Gastroesophageal sphincter (tissue), 3 donors: ENCODE measurements at regions not wholly inside any gene's neighbourhood (a gene's known extent, or its start where the extent isn't known, plus 50 kb on each side); places are given as distances from the start of the nearest gene placed in this dataset.

Experiments used
- EP300 ChIP-seq: sonication (generic); formaldehyde crosslinking; IDR thresholded peaks from one replicate; pipeline ENCODE4 v1.6.1; 2017; ENCODE audit warnings: antibody characterized with exemption, mild to moderate bottlenecking
- POLR2A ChIP-seq, 2 donors: fragments of 450-650 bp; IDR thresholded peaks; one replicate each; pipeline ENCODE4 v1.6.1; 2017; ENCODE audit warnings: antibody characterized with exemption in 2 of 2, mild to moderate bottlenecking in 2 of 2, moderate library complexity in 1 of 2
- POLR2AphosphoS5 ChIP-seq: sonication (generic); formaldehyde crosslinking; IDR thresholded peaks from one replicate; pipeline ENCODE4 v1.6.1; 2017; ENCODE audit warnings: antibody characterized with exemption
- TF ChIP-seq, protein P1 (sequence below), 4 experiments: fragments of 200-600 bp in 2 of 4; fragments of 450-650 bp in 2 of 4; sonication (generic) in 1 of 4; IDR thresholded peaks; one replicate each; pipeline ENCODE4 v1.5.1; 2017 to 2019; ENCODE audit warnings: antibody characterized with exemption in 4 of 4, mild to moderate bottlenecking in 2 of 4, moderate library complexity in 2 of 4

DNA sequence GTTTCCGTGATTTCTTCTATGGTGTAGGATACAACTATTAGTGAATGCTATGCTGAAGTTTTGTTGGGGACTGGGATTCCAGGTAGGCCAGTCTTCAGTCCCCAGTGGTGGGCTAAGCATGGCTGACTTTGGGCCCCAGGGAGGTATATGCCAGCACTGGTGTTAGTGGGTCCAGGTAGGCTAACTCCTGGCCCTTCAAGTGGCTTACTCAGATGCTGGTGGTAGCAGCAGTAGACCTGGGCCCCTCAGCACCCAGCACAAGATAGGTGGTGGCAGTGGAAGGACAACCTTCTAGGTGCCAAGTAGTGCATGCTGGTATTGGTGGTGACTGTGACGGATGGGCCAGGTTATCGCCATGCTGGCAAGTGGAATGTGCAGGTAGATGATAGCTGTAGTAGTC, 955.1 kb downstream of the TMTC2 start:
- TF ChIP-seq POLR2A (IDR thresholded peaks at IDR 0.05) (no peak), EP300 (no peak), POLR2AphosphoS5 (no peak)
- TF ChIP-seq, protein P1, sequence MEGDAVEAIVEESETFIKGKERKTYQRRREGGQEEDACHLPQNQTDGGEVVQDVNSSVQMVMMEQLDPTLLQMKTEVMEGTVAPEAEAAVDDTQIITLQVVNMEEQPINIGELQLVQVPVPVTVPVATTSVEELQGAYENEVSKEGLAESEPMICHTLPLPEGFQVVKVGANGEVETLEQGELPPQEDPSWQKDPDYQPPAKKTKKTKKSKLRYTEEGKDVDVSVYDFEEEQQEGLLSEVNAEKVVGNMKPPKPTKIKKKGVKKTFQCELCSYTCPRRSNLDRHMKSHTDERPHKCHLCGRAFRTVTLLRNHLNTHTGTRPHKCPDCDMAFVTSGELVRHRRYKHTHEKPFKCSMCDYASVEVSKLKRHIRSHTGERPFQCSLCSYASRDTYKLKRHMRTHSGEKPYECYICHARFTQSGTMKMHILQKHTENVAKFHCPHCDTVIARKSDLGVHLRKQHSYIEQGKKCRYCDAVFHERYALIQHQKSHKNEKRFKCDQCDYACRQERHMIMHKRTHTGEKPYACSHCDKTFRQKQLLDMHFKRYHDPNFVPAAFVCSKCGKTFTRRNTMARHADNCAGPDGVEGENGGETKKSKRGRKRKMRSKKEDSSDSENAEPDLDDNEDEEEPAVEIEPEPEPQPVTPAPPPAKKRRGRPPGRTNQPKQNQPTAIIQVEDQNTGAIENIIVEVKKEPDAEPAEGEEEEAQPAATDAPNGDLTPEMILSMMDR (IDR thresholded peaks at IDR 0.05) = no peak
